CD4-positive, CD25-positive, alpha-beta regulatory T cell (primary cell): ENCODE measurements at regions not wholly inside any gene's neighbourhood (a gene's known extent, or its start where the extent isn't known, plus 50 kb on each side); places are given as distances from the start of the nearest gene placed in this dataset.

Experiments used
- ATAC-seq, 2 donors: fragments of 150-1000 bp; cut with Tn5 transposase; one replicate each; pipeline ENCODE4 v1.10.0; 2021; ENCODE audit warnings: low read depth in 2 of 2, moderate number of reproducible peaks in 2 of 2, moderate library complexity in 1 of 2
- DNase-seq, 3 donors: peaks; one replicate each; pipeline versions ENCODE4 v3.0.0 to v3.0.0-alpha.2; 2012 to 2022; ENCODE audit warnings: mixed read lengths in 1 of 3
- H3K27ac ChIP-seq: one replicate; pipeline ENCODE4 v1.7.0; 2013; ENCODE audit warnings: mild to moderate bottlenecking, low read length; ENCODE audit not compliant: insufficient read depth, poor library complexity, severe bottlenecking
- H3K27me3 ChIP-seq: one replicate; pipeline ENCODE4 v1.7.0; 2013; ENCODE audit warnings: low read length; ENCODE audit not compliant: control insufficient read depth, insufficient read depth
- H3K36me3 ChIP-seq: one replicate; pipeline ENCODE4 v1.7.0; 2013; ENCODE audit warnings: mild to moderate bottlenecking, low read length, moderate library complexity; ENCODE audit not compliant: control insufficient read depth, insufficient read depth
- H3K4me1 ChIP-seq: 2 replicates; pipeline ENCODE4 v1.7.0; 2013; ENCODE audit warnings: mild to moderate bottlenecking, low read length; ENCODE audit not compliant: insufficient read depth, control insufficient read depth, poor library complexity, severe bottlenecking
- H3K4me3 ChIP-seq: one replicate; pipeline ENCODE4 v1.7.0; 2013; ENCODE audit warnings: low read depth, mild to moderate bottlenecking, low read length, moderate library complexity
- H3K9me3 ChIP-seq, 2 experiments: 1 replicate in 1 of 2; 2 replicates in 1 of 2; pipeline ENCODE4 v1.7.0; 2013; ENCODE audit warnings: low read length in 2 of 2, mild to moderate bottlenecking in 1 of 2, moderate library complexity in 1 of 2; ENCODE audit not compliant: control insufficient read depth in 2 of 2
- H3K27ac Mint-ChIP-seq, 3 donors: one replicate each; pipeline ENCODE4 v1.8.0; 2020 to 2022; ENCODE audit warnings: mild to moderate bottlenecking in 3 of 3, mixed read lengths in 3 of 3, moderate library complexity in 2 of 3
- H3K27me3 Mint-ChIP-seq: one replicate; pipeline ENCODE4 v1.8.0; 2022; ENCODE audit warnings: mild to moderate bottlenecking, mixed read lengths
- H3K36me3 Mint-ChIP-seq: one replicate; pipeline ENCODE4 v1.8.0; 2020; ENCODE audit warnings: mixed read lengths
- H3K4me1 Mint-ChIP-seq, 4 donors: one replicate each; pipeline ENCODE4 v1.8.0; 2020 to 2022; ENCODE audit warnings: mixed read lengths in 4 of 4, mild to moderate bottlenecking in 1 of 4
- H3K4me3 Mint-ChIP-seq, 4 donors: one replicate each; pipeline ENCODE4 v1.8.0; 2020 to 2022; ENCODE audit warnings: mild to moderate bottlenecking in 4 of 4, mixed read lengths in 4 of 4, moderate library complexity in 3 of 4
- H3K9me3 Mint-ChIP-seq, 7 donors: one replicate each; pipeline ENCODE4 v1.8.0; 2020 to 2022; ENCODE audit warnings: mixed read lengths in 7 of 7, mild to moderate bottlenecking in 3 of 7, moderate library complexity in 2 of 7

GRCh38 chr3:187909866-187910265, 164.6 kb upstream of the BCL6 start:
- Histone ChIP-seq H3K4me3 (no peak overlapping the region), H3K4me1 (no peaks in the 10 kb centered on the region), H3K36me3 (no peaks in the 10 kb centered on the region), H3K9me3 (no peaks in the 10 kb centered on the region), H3K27me3 (no peaks in the 10 kb centered on the region), H3K27ac (no peak overlapping the region)
- no peak overlapping the region for H3K27ac Mint-ChIP-seq
- peaks cover 3% of the 10 kb centered on the region for H3K36me3 Mint-ChIP-seq
- peaks cover 0 to 1% (median 0%) of the 10 kb centered on the region in 7 donors for H3K9me3 Mint-ChIP-seq
- ATAC-seq = no peak
- H3K27me3 Mint-ChIP-seq = peaks cover 3% of the 10 kb centered on the region
- DNase-seq = no peak
- no peak overlapping the region for H3K4me3 Mint-ChIP-seq
- peaks cover 0 to 12% (median 4%) of the 10 kb centered on the region in 4 donors for H3K4me1 Mint-ChIP-seq

- Mint-ChIP-seq H3K9me3 (peaks cover 0 to 2% (median 0%) of the 10 kb centered on the region in 7 donors), H3K36me3 (peaks cover 3% of the 10 kb centered on the region), H3K4me3 (no peak overlapping the region), H3K4me1 (peaks cover 4 to 15% (median 6%) of the 10 kb centered on the region in 4 donors), H3K27me3 (peaks cover 5% of the 10 kb centered on the region), H3K27ac (no peak overlapping the region)
- no peak overlapping the region for H3K27ac ChIP-seq
- H3K27me3 ChIP-seq = no peaks in the 10 kb centered on the region
- DNase-seq = no peak
- H3K9me3 ChIP-seq = no peaks in the 10 kb centered on the region
- ATAC-seq = no peak
- no peaks in the 10 kb centered on the region for H3K36me3 ChIP-seq
- no peaks in the 10 kb centered on the region for H3K4me1 ChIP-seq
- H3K4me3 ChIP-seq = no peak overlapping the region
These were observed 166.7 kb upstream of the BCL6 start for GRCh38 chr3:187912007-187912406.

GRCh38 chr3:187913617-187914033, 168.4 kb upstream of the BCL6 start:
- ATAC-seq (no peak), DNase-seq (no peak)
- Histone ChIP-seq H3K36me3 (no peaks in the 10 kb centered on the region), H3K27ac (no peak overlapping the region), H3K9me3 (no peaks in the 10 kb centered on the region), H3K4me3 (no peak overlapping the region), H3K27me3 (no peaks in the 10 kb centered on the region), H3K4me1 (peaks cover 4% of the 10 kb centered on the region)
- Mint-ChIP-seq H3K27ac (peak overlapping the region in 1 of 3 donors; percentile 7), H3K4me1 (peaks cover 5 to 21% (median 13%) of the 10 kb centered on the region in 4 donors), H3K4me3 (no peak overlapping the region), H3K36me3 (peaks cover 3% of the 10 kb centered on the region), H3K9me3 (peaks cover 0 to 2% (median 0%) of the 10 kb centered on the region in 7 donors), H3K27me3 (peaks cover 5% of the 10 kb centered on the region)

- H3K9me3 ChIP-seq = no peaks in the 10 kb centered on the region
- DNase-seq = no peak
- H3K27me3 Mint-ChIP-seq = peaks cover 8% of the 10 kb centered on the region
- peaks cover 9 to 26% (median 19%) of the 10 kb centered on the region in 4 donors for H3K4me1 Mint-ChIP-seq
- H3K4me3 Mint-ChIP-seq = no peak overlapping the region
- H3K27ac Mint-ChIP-seq = no peak overlapping the region
- H3K27me3 ChIP-seq = no peaks in the 10 kb centered on the region
- peaks cover 3% of the 10 kb centered on the region for H3K36me3 Mint-ChIP-seq
- no peak overlapping the region for H3K27ac ChIP-seq
- H3K4me1 ChIP-seq = peaks cover 10% of the 10 kb centered on the region
- no peak overlapping the region for H3K4me3 ChIP-seq
- H3K9me3 Mint-ChIP-seq = peaks cover 0 to 2% (median 0%) of the 10 kb centered on the region in 7 donors
- no peaks in the 10 kb centered on the region for H3K36me3 ChIP-seq
- no peak for ATAC-seq
These were observed 169.0 kb upstream of the BCL6 start for GRCh38 chr3:187914231-187914630.

GRCh38 chr3:187916072-187916471, 170.8 kb upstream of the BCL6 start:
- Mint-ChIP-seq H3K27ac (no peak overlapping the region), H3K9me3 (peaks cover 0 to 3% (median 0%) of the 10 kb centered on the region in 7 donors), H3K4me1 (peaks cover 17 to 37% (median 30%) of the 10 kb centered on the region in 4 donors), H3K4me3 (no peak overlapping the region), H3K36me3 (peaks cover 2% of the 10 kb centered on the region), H3K27me3 (peaks cover 12% of the 10 kb centered on the region)
- H3K27me3 ChIP-seq = no peaks in the 10 kb centered on the region
- no peaks in the 10 kb centered on the region for H3K36me3 ChIP-seq
- DNase-seq (no peak), ATAC-seq (no peak)
- H3K9me3 ChIP-seq = no peaks in the 10 kb centered on the region
- H3K4me1 ChIP-seq = peaks cover 20% of the 10 kb centered on the region
- no peak overlapping the region for H3K4me3 ChIP-seq
- no peak overlapping the region for H3K27ac ChIP-seq

- Mint-ChIP-seq H3K27me3 (peaks cover 20% of the 10 kb centered on the region), H3K9me3 (peaks cover 0 to 3% (median 0%) of the 10 kb centered on the region in 7 donors), H3K4me1 (peaks cover 17 to 52% (median 32%) of the 10 kb centered on the region in 4 donors), H3K27ac (peak overlapping the region in 1 of 3 donors; percentile 81), H3K4me3 (peak overlapping the region in 3 of 4 donors; percentile 13 to 87 (median 81)), H3K36me3 (no peaks in the 10 kb centered on the region)
- Histone ChIP-seq H3K4me1 (peaks cover 20% of the 10 kb centered on the region), H3K4me3 (peak overlapping the region; percentile 85), H3K27ac (no peak overlapping the region), H3K9me3 (no peaks in the 10 kb centered on the region), H3K36me3 (no peaks in the 10 kb centered on the region), H3K27me3 (no peaks in the 10 kb centered on the region)
- ATAC-seq (no peak), DNase-seq (no peak)
These were observed 172.9 kb upstream of the BCL6 start for GRCh38 chr3:187918081-187918644.

GRCh38 chr3:187919048-187919447, 173.8 kb upstream of the BCL6 start:
- peak; percentile 38 to 88 (median 61) for DNase-seq

GRCh38 chr3:187919544-187919943, 174.3 kb upstream of the BCL6 start:
- H3K36me3 Mint-ChIP-seq = no peaks in the 10 kb centered on the region
- H3K4me1 Mint-ChIP-seq = peaks cover 12 to 56% (median 29%) of the 10 kb centered on the region in 4 donors
- ATAC-seq (peak; percentile 8 to 28), DNase-seq (no peak)
- no peaks in the 10 kb centered on the region for H3K27me3 ChIP-seq
- H3K27ac ChIP-seq = no peak overlapping the region
- peaks cover 20% of the 10 kb centered on the region for H3K27me3 Mint-ChIP-seq
- H3K27ac Mint-ChIP-seq = peak overlapping the region; percentile 81 to 95 (median 90)
- H3K9me3 ChIP-seq = peaks cover 4% of the 10 kb centered on the region in 2 experiments
- H3K36me3 ChIP-seq = no peaks in the 10 kb centered on the region
- H3K4me3 Mint-ChIP-seq = peak overlapping the region; percentile 62 to 90 (median 84)
- H3K4me1 ChIP-seq = peaks cover 20% of the 10 kb centered on the region
- peak overlapping the region; percentile 85 for H3K4me3 ChIP-seq
- H3K9me3 Mint-ChIP-seq = peaks cover under 1 to 6% (median 2%) of the 10 kb centered on the region in 7 donors

More at GRCh38 chr3:187919048-187919447, 173.8 kb upstream of the BCL6 start:
- no peaks in the 10 kb centered on the region for H3K27me3 ChIP-seq
- Mint-ChIP-seq H3K9me3 (peaks cover 0 to 3% (median 2%) of the 10 kb centered on the region in 7 donors), H3K4me3 (peak overlapping the region; percentile 62 to 90 (median 84)), H3K36me3 (no peaks in the 10 kb centered on the region), H3K4me1 (peaks cover 12 to 56% (median 31%) of the 10 kb centered on the region in 4 donors), H3K27me3 (peaks cover 20% of the 10 kb centered on the region), H3K27ac (peak overlapping the region; percentile 81 to 95 (median 90))
- H3K36me3 ChIP-seq = no peaks in the 10 kb centered on the region
- peaks cover 20% of the 10 kb centered on the region for H3K4me1 ChIP-seq
- H3K9me3 ChIP-seq = no peaks in the 10 kb centered on the region
- no peak overlapping the region for H3K27ac ChIP-seq
- peak; percentile 87 to 92 for ATAC-seq
- H3K4me3 ChIP-seq = peak overlapping the region; percentile 85
